K562 (cell line): ENCODE measurements at regions not wholly inside any gene's neighbourhood (a gene's known extent, or its start where the extent isn't known, plus 50 kb on each side); places are given as distances from the start of the nearest gene placed in this dataset.
"Not testable (repeated sequence)": the region's sequence is repeated elsewhere in the genome, so short reads cannot be mapped to it uniquely, and the experiment has no call there.

Experiments used
- ATF1 ChIP-seq, 2 experiments: fragments of 450-650 bp in 1 of 2; IDR thresholded peaks; 2 replicates each; pipeline ENCODE4 v1.6.1; 2016; ENCODE audit warnings: missing compliant biosample characterization in 1 of 2, missing genetic modification characterization in 1 of 2
- ATF7 ChIP-seq: fragments of 450-650 bp; IDR thresholded peaks from 2 replicates; pipeline ENCODE4 v1.7.1; 2014; ENCODE audit warnings: mild to moderate bottlenecking, moderate library complexity
- CREB1 ChIP-seq, 2 experiments: sonication (generic) in 1 of 2; formaldehyde crosslinking in 1 of 2; IDR thresholded peaks; 2 replicates each; pipeline versions ENCODE4 v1.6.1 to v1.8.0; 2012 to 2022; ENCODE audit warnings: inconsistent platforms in 1 of 2, mild to moderate bottlenecking in 1 of 2, missing genetic modification reagents in 1 of 2, moderate library complexity in 1 of 2
- CREM ChIP-seq: IDR thresholded peaks from 2 replicates; pipeline ENCODE4 v1.6.1; 2014; ENCODE audit warnings: antibody characterized with exemption, low read depth
- MGA ChIP-seq: fragments of 450-650 bp; IDR thresholded peaks from 2 replicates; pipeline ENCODE4 v1.6.1; 2016; ENCODE audit warnings: mild to moderate bottlenecking, moderate library complexity
- MNT ChIP-seq, 2 experiments: fragments of 450-650 bp; conservative IDR thresholded peaks; 2 replicates each; pipeline ENCODE4 v1.6.1; 2017; ENCODE audit warnings: mild to moderate bottlenecking in 2 of 2, moderate library complexity in 2 of 2
- SMAD4 ChIP-seq: fragments of 250-450 bp; sonication (Bioruptor Pico); conservative IDR thresholded peaks from 2 replicates; pipeline ENCODE4 v1.8.0; 2021; ENCODE audit warnings: inconsistent platforms, mild to moderate bottlenecking, moderate library complexity
- ZNF592 ChIP-seq: fragments of 450-650 bp; IDR thresholded peaks from 2 replicates; pipeline ENCODE4 v1.6.1; 2017; ENCODE audit warnings: antibody characterized with exemption, mild to moderate bottlenecking

GRCh38 chr4:118629697-118630096 lies 55.5 kb upstream of the METTL14 start (continued):
- TF ChIP-seq MGA, result peak; percentile 84
- peak; percentile 93 for TF ChIP-seq ZNF592
- TF ChIP-seq SMAD4 (CRISPR knock-in tag), result peak; percentile 74
- not testable (repeated sequence) for TF ChIP-seq ATF1 (CRISPR knock-in tag; IDR thresholded peaks at IDR 0.05)
- TF ChIP-seq ATF1 (tag; IDR thresholded peaks at IDR 0.05), result peak; percentile 53; the same call in 1 of the 2 replicates
- TF ChIP-seq CREB1 (IDR thresholded peaks at IDR 0.05), result 0 out of 2 replicates have a peak, but pooled peaks have one; percentile 35
- peak; percentile 42; the same call in 1 of the 2 replicates for TF ChIP-seq CREB1 (CRISPR knock-in tag; IDR thresholded peaks at IDR 0.05)
- TF ChIP-seq MNT (conservative IDR thresholded peaks at IDR 0.05), result 0 out of 4 replicates have a peak, but pooled peaks of 1 of the 2 experiments have one; percentile 17
- TF ChIP-seq ATF7, result peak; percentile 20; the same call in 1 of the 2 replicates
- TF ChIP-seq CREM, result peak; percentile 80
